Subcutaneous abdominal adipose tissue (tissue), 5 donors: ENCODE measurements at regions not wholly inside any gene's neighbourhood (a gene's known extent, or its start where the extent isn't known, plus 50 kb on each side); places are given as distances from the start of the nearest gene placed in this dataset.
"Not testable (repeated sequence)": the region's sequence is repeated elsewhere in the genome, so short reads cannot be mapped to it uniquely, and the experiment has no call there.

Source experiments
- H3K27ac ChIP-seq: one replicate; pipeline ENCODE4 v1.7.0; 2013; ENCODE audit warnings: low read depth, mild to moderate bottlenecking, inconsistent platforms, low read length, moderate library complexity
- H3K27me3 ChIP-seq, 5 donors: one replicate each; pipeline ENCODE4 v1.7.0; 2013; ENCODE audit warnings: low read length in 5 of 5, inconsistent platforms in 1 of 5; ENCODE audit not compliant: control insufficient read depth in 5 of 5, insufficient read depth in 4 of 5
- H3K36me3 ChIP-seq, 5 donors: one replicate each; pipeline ENCODE4 v1.7.0; 2013; ENCODE audit warnings: low read length in 5 of 5; ENCODE audit not compliant: control insufficient read depth in 5 of 5, insufficient read depth in 5 of 5
- H3K4me1 ChIP-seq, 5 donors: one replicate each; pipeline ENCODE4 v1.7.0; 2013; ENCODE audit warnings: low read length in 5 of 5, mild to moderate bottlenecking in 3 of 5, moderate library complexity in 1 of 5; ENCODE audit not compliant: control insufficient read depth in 5 of 5, insufficient read depth in 5 of 5
- H3K4me3 ChIP-seq, 5 donors: one replicate each; pipeline ENCODE4 v1.7.0; 2013; ENCODE audit warnings: low read length in 5 of 5, low read depth in 1 of 5
- H3K9ac ChIP-seq, 5 donors: one replicate each; pipeline ENCODE4 v1.7.0; 2013; ENCODE audit warnings: low read length in 5 of 5, mild to moderate bottlenecking in 4 of 5, moderate library complexity in 3 of 5
- H3K9me3 ChIP-seq, 5 donors: one replicate each; pipeline ENCODE4 v1.7.0; 2013; ENCODE audit warnings: low read length in 5 of 5; ENCODE audit not compliant: control insufficient read depth in 5 of 5
- donor health status: healthy.
- donor health status: healthy.
- donor health status: healthy.
- donor health status: healthy.
- donor health status: healthy.

GRCh38 chr4:179626687-179627086 lies 2184.4 kb upstream of the AGA start:
- Histone ChIP-seq H3K27me3 (no peaks in the 10 kb centered on the region), H3K9me3 (no peaks in the 10 kb centered on the region), H3K4me1 (no peaks in the 10 kb centered on the region), H3K9ac (no peak overlapping the region), H3K27ac (no peak overlapping the region), H3K4me3 (no peak overlapping the region), H3K36me3 (no peaks in the 10 kb centered on the region)

DNA sequence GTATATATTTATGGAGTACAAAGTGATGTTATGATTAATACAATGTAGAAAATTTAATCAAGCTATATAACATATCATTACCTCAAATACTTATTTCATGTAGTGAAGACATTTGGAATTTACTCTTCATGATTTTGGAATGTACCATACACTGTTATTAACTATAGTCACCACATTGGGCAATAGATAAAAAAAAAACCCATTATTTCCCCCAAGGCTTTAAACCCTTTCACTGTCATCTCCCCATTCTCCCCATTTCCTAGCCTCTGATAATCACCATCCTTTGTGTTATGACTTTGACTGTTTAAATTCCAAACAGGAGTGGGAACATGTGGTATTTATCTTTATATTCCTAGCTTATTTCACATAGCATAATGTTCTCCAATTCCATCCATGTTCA lies 2189.1 kb upstream of the AGA start:
- H3K9ac ChIP-seq: no peak overlapping the region

DNA sequence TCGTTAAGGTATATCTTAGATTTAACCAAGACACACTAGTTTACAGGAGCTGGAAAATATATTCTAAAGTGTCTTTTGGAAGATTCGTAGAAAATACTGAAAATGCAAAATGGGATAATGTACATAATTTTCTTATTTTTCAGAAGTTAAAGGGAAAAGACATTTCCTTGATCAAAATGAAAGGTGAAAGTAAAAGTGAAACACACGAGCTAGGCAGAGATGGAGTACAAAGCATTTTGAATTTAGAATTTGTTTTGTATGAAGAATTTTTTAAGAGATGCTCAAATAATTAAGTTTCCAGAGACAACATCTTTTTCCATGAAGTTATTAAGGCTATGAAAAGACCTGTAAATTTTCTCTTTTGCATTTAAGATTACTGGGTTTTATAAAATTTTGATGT lies 2192.6 kb upstream of the AGA start:
- no peak overlapping the region for H3K4me3 ChIP-seq
- H3K9me3 ChIP-seq: no peaks in the 10 kb centered on the region
- no peak overlapping the region for H3K27ac ChIP-seq
- H3K9ac ChIP-seq: no peak overlapping the region
- H3K27me3 ChIP-seq: no peaks in the 10 kb centered on the region
- no peaks in the 10 kb centered on the region for H3K36me3 ChIP-seq
- H3K4me1 ChIP-seq: no peaks in the 10 kb centered on the region

More for the DNA sequence above, 2189.1 kb upstream of the AGA start:
- Histone ChIP-seq H3K27me3 (no peaks in the 10 kb centered on the region), H3K27ac (no peak overlapping the region), H3K9me3 (no peaks in the 10 kb centered on the region), H3K36me3 (no peaks in the 10 kb centered on the region), H3K4me1 (no peaks in the 10 kb centered on the region), H3K4me3 (no peak overlapping the region)

GRCh38 chr4:179662522-179662921 lies 2220.3 kb upstream of the AGA start:
- H3K36me3 ChIP-seq: no peaks in the 10 kb centered on the region
- no peak overlapping the region for H3K27ac ChIP-seq
- no peak overlapping the region for H3K4me3 ChIP-seq
- no peaks in the 10 kb centered on the region for H3K4me1 ChIP-seq
- no peak overlapping the region for H3K9ac ChIP-seq
- H3K9me3 ChIP-seq: peaks cover 0 to 15% (median 6%) of the 10 kb centered on the region in 5 donors
- H3K27me3 ChIP-seq: no peaks in the 10 kb centered on the region

- Histone ChIP-seq H3K27me3 (no peaks in the 10 kb centered on the region), H3K4me3 (no peak overlapping the region), H3K9ac (no peak overlapping the region), H3K4me1 (no peaks in the 10 kb centered on the region), H3K9me3 (peaks cover 0 to 15% (median 6%) of the 10 kb centered on the region in 5 donors), H3K27ac (no peak overlapping the region), H3K36me3 (no peaks in the 10 kb centered on the region)
Measured at GRCh38 chr4:179663641-179664429, 2221.6 kb upstream of the AGA start.

GRCh38 chr4:179664430-179665027 lies 2222.3 kb upstream of the AGA start:
- Histone ChIP-seq H3K9me3 (peaks cover 0 to 15% (median 6%) of the 10 kb centered on the region in 5 donors), H3K27me3 (no peaks in the 10 kb centered on the region), H3K4me3 (no peak overlapping the region), H3K4me1 (no peaks in the 10 kb centered on the region), H3K36me3 (no peaks in the 10 kb centered on the region), H3K9ac (no peak overlapping the region), H3K27ac (no peak overlapping the region)

DNA sequence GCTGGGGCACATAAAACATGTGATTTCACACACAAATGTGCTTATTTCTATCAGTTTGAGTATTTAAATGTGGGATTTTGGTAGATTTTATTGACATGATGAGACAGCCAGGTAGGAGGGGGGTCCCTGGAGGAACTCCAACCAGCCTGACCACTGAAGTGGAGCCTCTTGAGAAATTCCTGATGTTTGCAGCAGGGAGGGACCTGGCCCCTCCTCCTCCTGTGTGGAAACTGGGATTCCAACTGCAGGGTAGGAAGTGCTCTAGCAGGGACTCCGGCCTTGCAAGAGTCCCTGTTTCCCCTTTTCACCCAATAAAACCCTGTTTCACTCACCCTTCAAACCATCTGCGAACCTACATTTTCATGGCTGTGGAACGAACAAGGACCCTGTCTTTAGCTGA lies 2224.0 kb upstream of the AGA start:
- Histone ChIP-seq H3K4me1 (no peaks in the 10 kb centered on the region), H3K27me3 (no peaks in the 10 kb centered on the region), H3K9ac (no peak overlapping the region), H3K27ac (no peak overlapping the region), H3K9me3 (peaks cover 0 to 10% (median 6%) of the 10 kb centered on the region in 5 donors), H3K36me3 (no peaks in the 10 kb centered on the region), H3K4me3 (no peak overlapping the region)

- Histone ChIP-seq H3K9ac (no peak overlapping the region), H3K9me3 (peaks cover 0 to 13% (median 6%) of the 10 kb centered on the region in 5 donors), H3K36me3 (no peaks in the 10 kb centered on the region), H3K27ac (no peak overlapping the region), H3K4me1 (no peaks in the 10 kb centered on the region), H3K27me3 (no peaks in the 10 kb centered on the region), H3K4me3 (no peak overlapping the region)
Measured at GRCh38 chr4:179671609-179672008, 2229.4 kb upstream of the AGA start.

DNA sequence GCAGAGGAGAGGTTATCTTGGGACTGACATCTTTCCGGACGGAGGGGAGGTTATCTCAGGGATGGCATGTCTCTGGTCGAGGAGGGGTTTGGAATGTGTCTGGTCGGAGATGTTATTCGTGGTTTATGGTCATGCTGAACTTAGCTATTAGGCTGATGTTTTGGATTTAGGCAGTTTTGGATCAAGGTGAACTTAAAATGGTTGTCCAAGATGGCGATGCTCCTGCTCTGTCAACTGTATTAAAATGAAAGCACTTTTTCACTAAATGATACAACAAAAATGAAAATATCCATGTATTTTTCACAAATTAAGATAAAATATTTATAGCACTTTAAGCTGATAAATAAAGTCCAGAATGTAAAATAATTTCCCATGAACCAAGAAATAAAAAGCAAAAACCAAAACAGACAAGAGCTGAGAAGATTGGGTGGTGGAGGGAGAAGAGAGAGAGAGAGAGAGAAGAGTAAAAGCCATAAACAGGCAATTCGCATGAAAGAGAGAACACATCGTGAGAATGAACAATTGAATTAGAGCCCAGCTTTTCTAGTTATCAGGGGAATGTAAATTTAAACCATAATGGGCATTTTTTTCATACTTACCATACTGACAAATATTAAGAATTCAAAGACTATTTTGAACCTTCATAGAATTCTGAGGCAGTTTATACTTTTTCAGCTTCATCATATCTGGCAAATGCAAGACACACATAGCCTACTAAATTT lies 2236.0 kb upstream of the AGA start:
- Histone ChIP-seq H3K27ac (no peak overlapping the region), H3K9ac (no peak overlapping the region), H3K4me1 (no peaks in the 10 kb centered on the region), H3K4me3 (no peak overlapping the region), H3K27me3 (no peaks in the 10 kb centered on the region), H3K36me3 (no peaks in the 10 kb centered on the region), H3K9me3 (peaks cover 0 to 15% (median 12%) of the 10 kb centered on the region in 5 donors)

- H3K4me3 ChIP-seq, H3K9me3 ChIP-seq, H3K27me3 ChIP-seq, H3K9ac ChIP-seq, H3K4me1 ChIP-seq, H3K36me3 ChIP-seq, H3K27ac ChIP-seq: not testable (repeated sequence)
Measured at GRCh38 chr4:179683661-179684060, 2241.4 kb upstream of the AGA start.
